ENCODE measurements at regions not wholly inside any gene's neighbourhood (a gene's known extent, or its start where the extent isn't known, plus 50 kb on each side); places are given as distances from the start of the nearest gene placed in this dataset.

GRCh38 chr7:113414401-113415035 is 296.2 kb upstream of the SMIM30 start:
- Histone ChIP-seq H3K9me3 (no peaks in the 10 kb centered on the region), H3K27ac (no peak overlapping the region), H3K36me3 (no peaks in the 10 kb centered on the region), H3K4me3 (replicated peaks in 1 of 3) (no peak overlapping the region), H3K27me3 (no peaks in the 10 kb centered on the region), H3K4me1 (no peaks in the 10 kb centered on the region)
- TF ChIP-seq CTCF (IDR thresholded peaks at IDR 0.05) (no peak), POLR2A (IDR thresholded peaks at IDR 0.05) (no peak)
- no peak for DNase-seq
- 43 to 60% methylated on average over 1 of the region's 1 CpG for WGBS, 2 donors
- intact Hi-C loops (cut with DNase I) = no loop called here

- Histone ChIP-seq H3K4me1 (no peaks in the 10 kb centered on the region), H3K27ac (no peak overlapping the region), H3K36me3 (no peaks in the 10 kb centered on the region), H3K9me3 (no peaks in the 10 kb centered on the region), H3K4me3 (replicated peaks in 1 of 3) (no peak overlapping the region), H3K27me3 (no peaks in the 10 kb centered on the region)
- intact Hi-C loops (cut with DNase I) = no loop called here
- DNase-seq = no peak
- 94 to 98% methylated on average over 1 of the region's 1 CpG for WGBS, 2 donors
- TF ChIP-seq CTCF (IDR thresholded peaks at IDR 0.05) (no peak), POLR2A (IDR thresholded peaks at IDR 0.05) (no peak)
Observed at GRCh38 chr7:113412410-113412809, 294.1 kb upstream of the SMIM30 start.

DNA sequence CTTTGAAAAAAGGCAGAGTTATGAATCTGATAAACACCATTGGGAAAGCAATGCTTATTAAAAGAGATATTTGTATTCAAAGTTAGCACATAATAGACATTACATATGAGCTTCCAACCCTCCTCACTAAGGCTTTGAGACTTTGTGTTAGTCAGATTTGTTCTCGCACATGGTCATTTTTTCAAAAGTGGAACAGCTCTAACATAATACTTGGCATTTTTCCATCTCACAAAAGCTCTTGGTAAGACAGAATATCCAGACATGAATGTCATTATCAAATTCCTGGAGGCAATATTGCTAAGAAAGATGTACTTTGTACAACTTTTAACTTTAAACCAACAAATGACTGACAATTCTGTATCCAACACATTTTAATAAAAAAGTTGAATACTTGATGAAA is 292.4 kb upstream of the SMIM30 start:
- intact Hi-C loops (cut with DNase I) = no loop called here
- TF ChIP-seq CTCF (IDR thresholded peaks at IDR 0.05) (no peak), POLR2A (IDR thresholded peaks at IDR 0.05) (no peak)
- H3K9me3 ChIP-seq = no peaks in the 10 kb centered on the region
- H3K27ac ChIP-seq = no peak overlapping the region
- no peak overlapping the region for H3K4me3 ChIP-seq (replicated peaks in 1 of 3)
- no peak for DNase-seq
- H3K4me1 ChIP-seq = no peaks in the 10 kb centered on the region
- H3K27me3 ChIP-seq = no peaks in the 10 kb centered on the region
- WGBS, 2 donors = 93 to 97% methylated on average over 1 of the region's 1 CpG
- no peaks in the 10 kb centered on the region for H3K36me3 ChIP-seq

DNA sequence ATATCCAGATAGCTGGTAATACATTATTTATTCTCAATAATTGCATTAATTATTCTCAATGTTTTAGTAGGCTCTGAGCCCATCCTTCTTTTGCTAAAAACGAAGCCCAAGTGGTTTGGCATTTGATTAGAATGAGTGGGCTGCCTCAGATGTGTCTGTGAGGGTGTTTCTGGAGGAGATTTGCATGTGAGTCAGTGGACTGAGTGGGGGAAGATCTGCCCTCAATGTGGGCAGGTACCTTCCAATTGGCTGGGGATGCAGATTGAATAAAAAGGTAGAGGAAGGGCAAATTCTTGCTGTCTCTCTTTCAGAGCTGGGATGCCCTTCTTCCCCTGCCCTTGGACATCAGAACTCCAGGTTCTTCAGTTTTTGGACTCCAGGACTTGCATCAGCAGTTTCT is 290.6 kb upstream of the SMIM30 start:
- WGBS, 2 donors = 65 to 73% methylated on average over 1 of the region's 1 CpG
- H3K9me3 ChIP-seq = no peaks in the 10 kb centered on the region
- no peak for DNase-seq
- TF ChIP-seq CTCF (IDR thresholded peaks at IDR 0.05) (no peak), POLR2A (IDR thresholded peaks at IDR 0.05) (no peak)
- intact Hi-C loops (cut with DNase I) = no loop called here
- H3K4me3 ChIP-seq (replicated peaks in 1 of 3) = no peak overlapping the region
- no peaks in the 10 kb centered on the region for H3K27me3 ChIP-seq
- no peaks in the 10 kb centered on the region for H3K36me3 ChIP-seq
- no peaks in the 10 kb centered on the region for H3K4me1 ChIP-seq
- no peak overlapping the region for H3K27ac ChIP-seq

GRCh38 chr7:113405296-113406056 is 287.1 kb upstream of the SMIM30 start:
- H3K27me3 ChIP-seq = no peaks in the 10 kb centered on the region
- H3K27ac ChIP-seq = no peak overlapping the region
- no peaks in the 10 kb centered on the region for H3K9me3 ChIP-seq
- 86 to 88% methylated on average over 4 of the region's 4 CpGs for WGBS, 2 donors
- no peak for DNase-seq
- H3K4me1 ChIP-seq = no peaks in the 10 kb centered on the region
- H3K36me3 ChIP-seq = no peaks in the 10 kb centered on the region
- intact Hi-C loops (cut with DNase I) = no loop called here
- TF ChIP-seq CTCF (IDR thresholded peaks at IDR 0.05) = no peak
- no peak for TF ChIP-seq POLR2A (IDR thresholded peaks at IDR 0.05)
- no peak overlapping the region for H3K4me3 ChIP-seq (replicated peaks in 1 of 3)

All from thyroid gland (tissue), 4 donors.